ENCODE measurements at regions not wholly inside any gene's neighbourhood (a gene's known extent, or its start where the extent isn't known, plus 50 kb on each side); places are given as distances from the start of the nearest gene placed in this dataset.

GRCh38 chr3:162892921-162893793 is 1396.5 kb downstream of the OTOL1 start:
- intact Hi-C loops (cut with micrococcal nuclease), result no loop called here
- H3K9me3 Mint-ChIP-seq, result peaks cover 25% of the 10 kb centered on the region
- no peaks in the 10 kb centered on the region for H3K36me3 Mint-ChIP-seq (ENCODE audit: low read depth)
- H3K4me1 Mint-ChIP-seq (ENCODE audit: low read depth), result no peaks in the 10 kb centered on the region
- H3K27ac Mint-ChIP-seq, result no peak overlapping the region
- no peak overlapping the region for H3K4me3 Mint-ChIP-seq
- H3K27me3 Mint-ChIP-seq, result no peaks in the 10 kb centered on the region

- intact Hi-C loops (cut with micrococcal nuclease), result no loop called here
- no peak overlapping the region for H3K4me3 Mint-ChIP-seq
- H3K9me3 Mint-ChIP-seq, result peaks cover 35% of the 10 kb centered on the region
- no peaks in the 10 kb centered on the region for H3K27me3 Mint-ChIP-seq
- H3K4me1 Mint-ChIP-seq (ENCODE audit: low read depth), result no peaks in the 10 kb centered on the region
- no peak overlapping the region for H3K27ac Mint-ChIP-seq
- no peaks in the 10 kb centered on the region for H3K36me3 Mint-ChIP-seq (ENCODE audit: low read depth)
Measured at GRCh38 chr3:162897291-162897690, 1400.7 kb downstream of the OTOL1 start.

GRCh38 chr3:162932503-162932902 is 1435.9 kb downstream of the OTOL1 start:
- intact Hi-C loops (cut with micrococcal nuclease), result no loop called here
- no peak overlapping the region for H3K4me3 Mint-ChIP-seq
- peaks cover 17% of the 10 kb centered on the region for H3K9me3 Mint-ChIP-seq
- H3K4me1 Mint-ChIP-seq (ENCODE audit: low read depth), result no peaks in the 10 kb centered on the region
- H3K36me3 Mint-ChIP-seq (ENCODE audit: low read depth), result no peaks in the 10 kb centered on the region
- no peak overlapping the region for H3K27ac Mint-ChIP-seq
- no peaks in the 10 kb centered on the region for H3K27me3 Mint-ChIP-seq

GRCh38 chr3:162933656-162934055 is 1437.0 kb downstream of the OTOL1 start:
- H3K4me3 Mint-ChIP-seq, result no peak overlapping the region
- H3K9me3 Mint-ChIP-seq, result peaks cover 20% of the 10 kb centered on the region
- H3K36me3 Mint-ChIP-seq (ENCODE audit: low read depth), result no peaks in the 10 kb centered on the region
- intact Hi-C loops (cut with micrococcal nuclease), result no loop called here
- H3K4me1 Mint-ChIP-seq (ENCODE audit: low read depth), result no peaks in the 10 kb centered on the region
- no peak overlapping the region for H3K27ac Mint-ChIP-seq
- H3K27me3 Mint-ChIP-seq, result no peaks in the 10 kb centered on the region

- H3K27me3 Mint-ChIP-seq, result no peaks in the 10 kb centered on the region
- H3K9me3 Mint-ChIP-seq, result peaks cover 41% of the 10 kb centered on the region
- no peak overlapping the region for H3K4me3 Mint-ChIP-seq
- intact Hi-C loops (cut with micrococcal nuclease), result no loop called here
- H3K27ac Mint-ChIP-seq, result no peak overlapping the region
- no peaks in the 10 kb centered on the region for H3K4me1 Mint-ChIP-seq (ENCODE audit: low read depth)
- H3K36me3 Mint-ChIP-seq (ENCODE audit: low read depth), result no peaks in the 10 kb centered on the region
Measured at GRCh38 chr3:162936706-162937105, 1440.1 kb downstream of the OTOL1 start.

- no peaks in the 10 kb centered on the region for H3K36me3 Mint-ChIP-seq (ENCODE audit: low read depth)
- H3K4me1 Mint-ChIP-seq (ENCODE audit: low read depth), result no peaks in the 10 kb centered on the region
- H3K27me3 Mint-ChIP-seq, result no peaks in the 10 kb centered on the region
- intact Hi-C loops (cut with micrococcal nuclease), result no loop called here
- no peak overlapping the region for H3K4me3 Mint-ChIP-seq
- no peak overlapping the region for H3K27ac Mint-ChIP-seq
- peaks cover 42% of the 10 kb centered on the region for H3K9me3 Mint-ChIP-seq
Measured at GRCh38 chr3:162938083-162938482, 1441.5 kb downstream of the OTOL1 start.

- Mint-ChIP-seq H3K27ac (no peak overlapping the region), H3K4me1 (ENCODE audit: low read depth) (no peaks in the 10 kb centered on the region), H3K9me3 (peaks cover 24% of the 10 kb centered on the region), H3K4me3 (no peak overlapping the region), H3K27me3 (no peaks in the 10 kb centered on the region), H3K36me3 (ENCODE audit: low read depth) (no peaks in the 10 kb centered on the region)
- intact Hi-C loops (cut with micrococcal nuclease), result no loop called here
Measured at GRCh38 chr3:162945626-162946025, 1449.0 kb downstream of the OTOL1 start.

GRCh38 chr3:162956711-162957110 is 1460.1 kb downstream of the OTOL1 start:
- no peaks in the 10 kb centered on the region for H3K36me3 Mint-ChIP-seq (ENCODE audit: low read depth)

GRCh38 chr3:162960269-162960668 is 1463.7 kb downstream of the OTOL1 start:
- H3K27ac Mint-ChIP-seq, result no peak overlapping the region
- no peaks in the 10 kb centered on the region for H3K36me3 Mint-ChIP-seq (ENCODE audit: low read depth)
- intact Hi-C loops (cut with micrococcal nuclease), result no loop called here
- H3K4me3 Mint-ChIP-seq, result no peak overlapping the region
- H3K27me3 Mint-ChIP-seq, result no peaks in the 10 kb centered on the region
- peaks cover 31% of the 10 kb centered on the region for H3K9me3 Mint-ChIP-seq
- H3K4me1 Mint-ChIP-seq (ENCODE audit: low read depth), result no peaks in the 10 kb centered on the region

More at GRCh38 chr3:162956711-162957110, 1460.1 kb downstream of the OTOL1 start:
- H3K27ac Mint-ChIP-seq, result no peak overlapping the region
- no peaks in the 10 kb centered on the region for H3K4me1 Mint-ChIP-seq (ENCODE audit: low read depth)
- intact Hi-C loops (cut with micrococcal nuclease), result no loop called here
- H3K4me3 Mint-ChIP-seq, result no peak overlapping the region
- H3K9me3 Mint-ChIP-seq, result peaks cover 31% of the 10 kb centered on the region
- no peaks in the 10 kb centered on the region for H3K27me3 Mint-ChIP-seq

- H3K9me3 Mint-ChIP-seq, result peaks cover 26% of the 10 kb centered on the region
- intact Hi-C loops (cut with micrococcal nuclease), result no loop called here
- H3K36me3 Mint-ChIP-seq (ENCODE audit: low read depth), result no peaks in the 10 kb centered on the region
- H3K27ac Mint-ChIP-seq, result no peak overlapping the region
- H3K27me3 Mint-ChIP-seq, result no peaks in the 10 kb centered on the region
- no peak overlapping the region for H3K4me3 Mint-ChIP-seq
- no peaks in the 10 kb centered on the region for H3K4me1 Mint-ChIP-seq (ENCODE audit: low read depth)
Measured at GRCh38 chr3:162970292-162970691, 1473.7 kb downstream of the OTOL1 start.

- no peaks in the 10 kb centered on the region for H3K27me3 Mint-ChIP-seq
- no peak overlapping the region for H3K27ac Mint-ChIP-seq
- no peaks in the 10 kb centered on the region for H3K4me1 Mint-ChIP-seq (ENCODE audit: low read depth)
- H3K4me3 Mint-ChIP-seq, result no peak overlapping the region
- intact Hi-C loops (cut with micrococcal nuclease), result no loop called here
- peaks cover 12% of the 10 kb centered on the region for H3K9me3 Mint-ChIP-seq
- H3K36me3 Mint-ChIP-seq (ENCODE audit: low read depth), result no peaks in the 10 kb centered on the region
Measured at GRCh38 chr3:162971715-162972114, 1475.1 kb downstream of the OTOL1 start.

- no peaks in the 10 kb centered on the region for H3K9me3 Mint-ChIP-seq
- intact Hi-C loops (cut with micrococcal nuclease), result no loop called here
- H3K4me3 Mint-ChIP-seq, result no peak overlapping the region
- H3K36me3 Mint-ChIP-seq (ENCODE audit: low read depth), result no peaks in the 10 kb centered on the region
- H3K4me1 Mint-ChIP-seq (ENCODE audit: low read depth), result no peaks in the 10 kb centered on the region
- H3K27ac Mint-ChIP-seq, result no peak overlapping the region
- no peaks in the 10 kb centered on the region for H3K27me3 Mint-ChIP-seq
Measured at GRCh38 chr3:162973428-162973917, 1476.9 kb downstream of the OTOL1 start.

GRCh38 chr3:162978136-162978535 is 1481.5 kb downstream of the OTOL1 start:
- H3K4me1 Mint-ChIP-seq (ENCODE audit: low read depth), result no peaks in the 10 kb centered on the region
- H3K4me3 Mint-ChIP-seq, result no peak overlapping the region
- intact Hi-C loops (cut with micrococcal nuclease), result no loop called here
- no peaks in the 10 kb centered on the region for H3K9me3 Mint-ChIP-seq
- H3K36me3 Mint-ChIP-seq (ENCODE audit: low read depth), result no peaks in the 10 kb centered on the region
- no peaks in the 10 kb centered on the region for H3K27me3 Mint-ChIP-seq
- H3K27ac Mint-ChIP-seq, result no peak overlapping the region

- no peaks in the 10 kb centered on the region for H3K36me3 Mint-ChIP-seq (ENCODE audit: low read depth)
- no peaks in the 10 kb centered on the region for H3K27me3 Mint-ChIP-seq
- H3K4me3 Mint-ChIP-seq, result no peak overlapping the region
- intact Hi-C loops (cut with micrococcal nuclease), result no loop called here
- no peak overlapping the region for H3K27ac Mint-ChIP-seq
- H3K9me3 Mint-ChIP-seq, result peaks cover 33% of the 10 kb centered on the region
- H3K4me1 Mint-ChIP-seq (ENCODE audit: low read depth), result no peaks in the 10 kb centered on the region
Measured at GRCh38 chr3:162984746-162985145, 1488.1 kb downstream of the OTOL1 start.

Measured in dendritic cell treated with granulocyte-macrophage colony-stimulating factor and Interleukin-4, amounts not matched to agents 40 ng/mL and 50 ng/mL, for 4 days (primary cell).